ENCODE measurements at regions not wholly inside any gene's neighbourhood (a gene's known extent, or its start where the extent isn't known, plus 50 kb on each side); places are given as distances from the start of the nearest gene placed in this dataset.

GRCh38 chrX:8346892-8347291 is 117.7 kb upstream of the VCX3B start:
- in situ Hi-C loops (cut with HindIII; ENCODE audit: low pct_unique_long_range_greater_than_20kb, low sequenced_read_pairs): no loop called here
- BruUV-seq (replicated peaks): no TSS peak
- ATAC-seq (no peak), DNase-seq (ENCODE audit: low read depth, low spot score) (no peak)
- TF ChIP-seq TCF7L2 (IDR thresholded peaks at IDR 0.05; ENCODE audit: low read depth, low read length) (no peak), POLR2AphosphoS5 (IDR thresholded peaks at IDR 0.05; ENCODE audit: low read depth, low read length) (no peak), SIN3A (IDR thresholded peaks at IDR 0.05; ENCODE audit: borderline replicate concordance, insufficient read depth, low read depth, low read length) (no peak), REST (IDR thresholded peaks at IDR 0.05; ENCODE audit: insufficient read depth in 1 of 2, low read depth in 2 of 2, low read length in 1 of 2) (no peak), CTCF (IDR thresholded peaks at IDR 0.05) (no peak)
- Histone ChIP-seq H3K9me3 (ENCODE audit: control insufficient read depth, insufficient read depth, low read depth, low read length) (no peaks in the 10 kb centered on the region), H3K27ac (ENCODE audit: low read length) (no peak overlapping the region), H3K27me3 (ENCODE audit: control insufficient read depth, insufficient read depth, low read length) (no peaks in the 10 kb centered on the region), H3K36me3 (ENCODE audit: control insufficient read depth, insufficient read depth, low read length) (no peaks in the 10 kb centered on the region), H3K4me3 (ENCODE audit: low read depth in 2 of 2, low read length in 2 of 2) (no peak overlapping the region), H3K4me1 (ENCODE audit: control insufficient read depth, insufficient read depth, low read length) (no peaks in the 10 kb centered on the region)
- ChIA-PET POLR2A (no interaction called here), CTCF (no interaction called here)
- intact Hi-C loops (cut with micrococcal nuclease; ENCODE audit: unreplicated experiment): no loop called here

- POLR2A ChIA-PET: no interaction called here
- intact Hi-C loops (cut with micrococcal nuclease; ENCODE audit: unreplicated experiment) (no loop called here), in situ Hi-C loops (cut with HindIII; ENCODE audit: low pct_unique_long_range_greater_than_20kb, low sequenced_read_pairs) (no loop called here)
- no peaks in the 10 kb centered on the region for H3K4me1 ChIP-seq (ENCODE audit: control insufficient read depth, insufficient read depth, low read length)
- no peaks in the 10 kb centered on the region for H3K9me3 ChIP-seq (ENCODE audit: control insufficient read depth, insufficient read depth, low read depth, low read length)
- H3K27ac ChIP-seq (ENCODE audit: low read length): no peak overlapping the region
- BruUV-seq (replicated peaks): no TSS peak
- H3K27me3 ChIP-seq (ENCODE audit: control insufficient read depth, insufficient read depth, low read length): no peaks in the 10 kb centered on the region
- DNase-seq (ENCODE audit: low read depth, low spot score) (no peak), ATAC-seq (no peak)
- H3K4me3 ChIP-seq (ENCODE audit: low read depth in 2 of 2, low read length in 2 of 2): no peak overlapping the region
- TF ChIP-seq POLR2AphosphoS5 (IDR thresholded peaks at IDR 0.05; ENCODE audit: low read depth, low read length): no peak
- no peak for TF ChIP-seq TCF7L2 (IDR thresholded peaks at IDR 0.05; ENCODE audit: low read depth, low read length)
- TF ChIP-seq SIN3A (IDR thresholded peaks at IDR 0.05; ENCODE audit: borderline replicate concordance, insufficient read depth, low read depth, low read length): no peak
- no peak for TF ChIP-seq CTCF (IDR thresholded peaks at IDR 0.05)
- no peak for TF ChIP-seq REST (IDR thresholded peaks at IDR 0.05; ENCODE audit: insufficient read depth in 1 of 2, low read depth in 2 of 2, low read length in 1 of 2)
- CTCF ChIA-PET: no interaction called here
- H3K36me3 ChIP-seq (ENCODE audit: control insufficient read depth, insufficient read depth, low read length): no peaks in the 10 kb centered on the region
These were observed 114.7 kb upstream of the VCX3B start for GRCh38 chrX:8349816-8350544.

Measured in Panc1 (cell line).